ENCODE measurements at regions not wholly inside any gene's neighbourhood (a gene's known extent, or its start where the extent isn't known, plus 50 kb on each side); places are given as distances from the start of the nearest gene placed in this dataset.

DNA sequence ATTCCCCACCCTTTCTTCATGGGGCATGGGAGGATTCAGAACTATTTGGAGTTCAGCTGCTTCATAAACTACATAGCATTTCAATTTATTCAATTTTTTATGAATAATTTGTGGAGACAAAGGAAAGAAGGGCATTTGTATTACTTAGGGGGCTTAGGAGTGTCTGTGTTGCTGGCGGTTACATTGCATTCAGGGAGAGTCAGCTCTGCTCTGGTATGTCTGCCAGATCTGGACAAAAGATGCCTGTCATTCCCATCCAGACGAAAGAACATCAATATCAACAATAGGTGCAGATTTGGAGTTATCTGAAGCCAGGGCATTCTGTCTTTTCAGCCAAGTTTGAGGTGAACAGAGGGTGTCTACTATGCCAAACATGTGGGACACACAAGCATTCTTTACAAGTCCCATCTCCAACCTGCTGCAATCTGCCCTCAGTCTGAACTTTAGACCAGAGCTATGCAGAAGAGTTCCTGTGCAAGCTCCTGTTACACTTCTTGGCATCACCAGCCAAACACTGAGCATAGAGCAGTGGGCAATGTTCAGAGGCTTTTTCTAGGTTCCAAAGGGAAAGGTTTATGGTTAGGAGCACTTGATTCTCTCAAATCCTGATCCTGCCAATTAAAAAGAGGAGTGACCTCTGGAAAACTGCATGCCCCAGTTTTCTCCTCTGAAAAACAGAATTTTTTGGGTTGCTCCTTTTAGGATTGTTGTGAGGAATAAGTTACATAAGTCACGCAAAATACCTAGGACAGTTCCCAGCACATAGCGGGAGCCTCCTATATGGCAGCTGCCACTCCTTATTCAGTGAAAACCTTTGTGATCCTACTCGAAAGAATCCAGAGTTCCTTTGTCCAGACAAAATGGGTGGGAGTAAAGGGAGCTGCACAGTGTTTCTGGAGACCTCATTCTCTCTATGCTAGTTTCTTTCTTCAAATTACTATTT is 719.5 kb upstream of the SLIT2 start:
- Histone ChIP-seq H3K27ac (ENCODE audit: low read depth, low read length, severe bottlenecking) (no peak overlapping the region), H3K36me3 (ENCODE audit: control insufficient read depth, insufficient read depth, low read length) (no peaks in the 10 kb centered on the region), H3K9me3 (ENCODE audit: control insufficient read depth, low read length) (no peaks in the 10 kb centered on the region), H3K4me1 (ENCODE audit: control insufficient read depth, insufficient read depth, low read length, poor library complexity, severe bottlenecking) (no peaks in the 10 kb centered on the region), H3K4me3 (ENCODE audit: extremely low read depth, insufficient read depth, low read length, poor library complexity, severe bottlenecking) (no peak overlapping the region)
- 60 to 96% methylated on average over 1 to 3 of the region's 5 CpGs for WGBS, 2 experiments (ENCODE audit: insufficient coverage in 2 of 2)

DNA sequence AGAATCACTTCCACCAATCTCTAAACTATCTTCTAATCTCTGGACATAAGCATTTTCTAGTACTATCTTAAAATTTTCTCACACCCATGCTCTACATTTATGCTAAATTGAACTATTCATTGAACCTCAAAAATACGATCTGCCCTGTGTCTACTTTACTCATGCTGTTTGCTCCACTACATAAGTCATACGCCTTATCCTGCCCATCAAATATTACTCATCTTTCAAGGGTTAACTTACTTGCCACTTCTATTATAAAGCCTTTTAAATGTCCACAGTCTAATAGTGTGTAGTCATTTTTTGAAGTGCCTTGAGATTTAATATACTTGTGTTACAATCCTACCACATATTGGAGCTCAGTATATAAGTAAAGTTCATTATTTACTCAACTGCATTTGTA is 727.7 kb upstream of the SLIT2 start:
- no peak overlapping the region for H3K4me3 ChIP-seq (ENCODE audit: extremely low read depth, insufficient read depth, low read length, poor library complexity, severe bottlenecking)
- H3K4me1 ChIP-seq (ENCODE audit: control insufficient read depth, insufficient read depth, low read length, poor library complexity, severe bottlenecking), result no peaks in the 10 kb centered on the region
- WGBS, 2 experiments (ENCODE audit: insufficient coverage in 2 of 2), result 76 to 88% methylated on average over 1 to 2 of the region's 2 CpGs
- no peaks in the 10 kb centered on the region for H3K36me3 ChIP-seq (ENCODE audit: control insufficient read depth, insufficient read depth, low read length)
- no peak overlapping the region for H3K27ac ChIP-seq (ENCODE audit: low read depth, low read length, severe bottlenecking)
- H3K9me3 ChIP-seq (ENCODE audit: control insufficient read depth, low read length), result no peaks in the 10 kb centered on the region

DNA sequence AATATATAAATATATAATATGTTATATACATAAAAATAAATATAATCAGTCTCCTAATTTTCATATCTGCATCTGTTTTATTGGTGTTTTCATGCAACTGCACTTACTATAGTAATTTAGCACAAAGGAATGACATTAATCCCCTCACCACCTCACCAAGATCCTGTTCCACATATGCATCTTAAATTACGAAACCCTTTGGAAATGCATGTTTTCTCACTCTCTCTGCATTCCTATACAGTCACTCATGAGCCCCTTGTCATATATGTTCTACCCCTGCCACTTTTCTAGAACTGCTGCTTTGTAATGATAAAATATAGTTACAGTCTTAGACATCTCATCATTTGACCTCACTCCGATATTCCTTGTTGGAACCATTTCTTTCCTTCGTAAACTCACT is 728.7 kb upstream of the SLIT2 start:
- Histone ChIP-seq H3K9me3 (ENCODE audit: control insufficient read depth, low read length) (no peaks in the 10 kb centered on the region), H3K4me3 (ENCODE audit: extremely low read depth, insufficient read depth, low read length, poor library complexity, severe bottlenecking) (no peak overlapping the region), H3K27ac (ENCODE audit: low read depth, low read length, severe bottlenecking) (no peak overlapping the region), H3K36me3 (ENCODE audit: control insufficient read depth, insufficient read depth, low read length) (no peaks in the 10 kb centered on the region), H3K4me1 (ENCODE audit: control insufficient read depth, insufficient read depth, low read length, poor library complexity, severe bottlenecking) (no peaks in the 10 kb centered on the region)
- 96 to 100% methylated on average over 2 of the region's 3 CpGs for WGBS, 2 experiments (ENCODE audit: insufficient coverage in 2 of 2)

DNA sequence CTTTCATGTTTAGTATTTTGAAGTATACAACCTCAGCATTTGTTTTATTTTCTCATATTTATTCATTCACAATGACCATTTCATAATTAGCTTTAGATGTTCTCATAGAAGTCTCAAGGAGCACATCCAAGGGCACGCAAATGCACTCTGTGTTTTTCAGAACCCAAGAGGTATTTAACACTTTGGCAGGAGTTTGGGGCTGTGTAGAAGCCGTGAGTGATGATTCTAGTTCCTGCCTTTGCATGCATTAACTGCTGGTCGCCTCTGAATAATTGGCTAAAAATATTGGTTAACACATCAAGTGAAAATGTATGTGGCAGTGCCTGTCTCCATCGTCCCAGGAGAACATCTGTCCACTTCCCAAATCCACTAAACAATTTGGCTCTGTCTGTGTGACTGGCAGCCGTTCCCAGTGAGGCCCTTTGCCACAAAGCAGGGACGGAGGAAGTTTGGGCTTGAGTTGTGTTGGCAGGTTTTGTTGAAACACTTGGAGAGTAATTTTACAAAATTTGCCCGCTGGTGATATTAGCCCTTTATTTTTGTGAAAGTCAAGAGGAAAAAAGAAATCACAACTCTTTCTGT is 730.7 kb upstream of the SLIT2 start:
- Histone ChIP-seq H3K4me1 (ENCODE audit: control insufficient read depth, insufficient read depth, low read length, poor library complexity, severe bottlenecking) (no peaks in the 10 kb centered on the region), H3K4me3 (ENCODE audit: extremely low read depth, insufficient read depth, low read length, poor library complexity, severe bottlenecking) (no peak overlapping the region), H3K9me3 (ENCODE audit: control insufficient read depth, low read length) (no peaks in the 10 kb centered on the region), H3K36me3 (ENCODE audit: control insufficient read depth, insufficient read depth, low read length) (no peaks in the 10 kb centered on the region), H3K27ac (ENCODE audit: low read depth, low read length, severe bottlenecking) (no peak overlapping the region)
- 85% methylated on average over 5 of the region's 7 CpGs; no CpG with 5 or more reads in 1 of the 2 experiments for WGBS, 2 experiments (ENCODE audit: insufficient coverage in 2 of 2)

DNA sequence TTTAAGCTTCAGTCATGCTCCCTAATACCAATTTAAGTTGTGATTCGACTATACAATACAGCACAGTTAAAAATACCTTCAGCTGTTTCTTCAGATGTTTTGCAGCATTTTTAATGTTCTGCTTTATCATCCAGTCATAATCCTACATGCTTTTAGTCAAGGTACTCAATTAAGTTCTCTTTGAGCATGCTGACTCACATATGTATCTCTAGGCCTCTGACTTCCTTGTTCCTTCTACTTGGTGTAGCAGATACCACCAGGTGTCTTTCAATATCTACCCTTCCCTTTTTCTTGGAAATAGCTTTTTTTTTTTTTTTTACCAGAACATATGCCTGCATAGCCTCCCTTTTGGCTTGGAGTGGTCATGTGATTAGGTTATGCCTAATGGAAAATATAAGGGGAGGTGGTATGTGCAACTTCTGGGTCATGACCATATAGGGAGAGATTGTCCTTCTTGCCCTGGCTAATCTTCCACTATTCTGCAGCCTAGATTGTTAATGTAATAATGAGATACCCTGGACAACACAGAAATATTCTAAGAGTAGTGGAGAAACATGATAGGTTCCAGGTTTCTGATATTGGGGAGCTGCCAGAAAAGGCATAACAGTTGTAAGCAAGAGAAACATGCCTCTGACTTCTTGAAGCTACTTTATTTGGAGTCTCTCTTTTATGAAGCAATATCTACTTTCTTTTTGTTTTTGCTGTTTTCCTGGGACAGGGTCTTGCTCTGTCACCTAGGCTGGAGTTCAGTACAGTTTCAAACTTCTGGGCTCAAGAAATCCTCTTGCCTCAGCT is 737.2 kb upstream of the SLIT2 start:
- Histone ChIP-seq H3K4me3 (ENCODE audit: extremely low read depth, insufficient read depth, low read length, poor library complexity, severe bottlenecking) (no peak overlapping the region), H3K9me3 (ENCODE audit: control insufficient read depth, low read length) (no peaks in the 10 kb centered on the region), H3K4me1 (ENCODE audit: control insufficient read depth, insufficient read depth, low read length, poor library complexity, severe bottlenecking) (no peaks in the 10 kb centered on the region), H3K36me3 (ENCODE audit: control insufficient read depth, insufficient read depth, low read length) (no peaks in the 10 kb centered on the region), H3K27ac (ENCODE audit: low read depth, low read length, severe bottlenecking) (no peak overlapping the region)
- 89 to 92% methylated on average over 1 of the region's 1 CpG for WGBS, 2 experiments (ENCODE audit: insufficient coverage in 2 of 2)

DNA sequence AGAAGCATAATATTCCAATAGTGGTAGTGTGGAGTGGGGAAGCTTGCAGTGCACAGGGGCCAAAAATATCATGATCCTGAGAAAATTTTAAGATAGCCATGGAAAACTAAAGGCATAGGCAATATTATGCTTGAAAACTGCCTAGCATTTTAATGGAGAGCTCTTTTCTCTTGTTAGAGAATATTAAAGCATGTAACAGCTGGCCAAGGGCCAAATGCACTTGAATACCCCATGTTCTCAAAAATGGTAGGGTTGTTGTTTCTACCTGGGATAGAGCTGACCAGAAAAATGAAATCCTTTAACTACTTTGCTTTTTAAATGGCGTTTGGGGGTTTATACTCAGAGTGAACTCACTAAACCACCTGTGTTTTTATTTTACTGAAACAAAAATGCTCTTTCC is 739.6 kb upstream of the SLIT2 start:
- Histone ChIP-seq H3K27ac (ENCODE audit: low read depth, low read length, severe bottlenecking) (no peak overlapping the region), H3K36me3 (ENCODE audit: control insufficient read depth, insufficient read depth, low read length) (no peaks in the 10 kb centered on the region), H3K9me3 (ENCODE audit: control insufficient read depth, low read length) (no peaks in the 10 kb centered on the region), H3K4me3 (ENCODE audit: extremely low read depth, insufficient read depth, low read length, poor library complexity, severe bottlenecking) (no peak overlapping the region), H3K4me1 (ENCODE audit: control insufficient read depth, insufficient read depth, low read length, poor library complexity, severe bottlenecking) (no peaks in the 10 kb centered on the region)
- 100% methylated on average over 1 of the region's 1 CpG; no CpG with 5 or more reads in 1 of the 2 experiments for WGBS, 2 experiments (ENCODE audit: insufficient coverage in 2 of 2)

DNA sequence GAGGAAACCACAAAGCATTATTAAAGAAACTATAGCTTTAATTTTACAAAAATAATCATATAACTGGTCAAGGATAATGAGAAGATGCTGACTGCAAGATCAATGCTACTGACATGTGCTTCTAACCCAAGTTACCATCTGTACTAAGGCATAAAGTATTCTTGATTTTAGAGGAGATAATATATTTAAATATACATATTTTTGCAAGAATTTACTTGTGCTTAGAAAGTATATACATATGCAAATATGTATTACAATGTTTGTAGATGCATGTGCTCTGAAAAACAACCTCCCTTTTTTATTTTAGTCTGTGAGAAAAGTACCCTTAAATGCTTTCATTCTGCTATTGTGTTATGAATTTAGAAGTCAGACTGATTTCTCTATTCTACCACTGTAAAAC is 740.7 kb upstream of the SLIT2 start:
- no peak overlapping the region for H3K4me3 ChIP-seq (ENCODE audit: extremely low read depth, insufficient read depth, low read length, poor library complexity, severe bottlenecking)
- no peaks in the 10 kb centered on the region for H3K9me3 ChIP-seq (ENCODE audit: control insufficient read depth, low read length)
- H3K27ac ChIP-seq (ENCODE audit: low read depth, low read length, severe bottlenecking), result no peak overlapping the region
- H3K4me1 ChIP-seq (ENCODE audit: control insufficient read depth, insufficient read depth, low read length, poor library complexity, severe bottlenecking), result no peaks in the 10 kb centered on the region
- no peaks in the 10 kb centered on the region for H3K36me3 ChIP-seq (ENCODE audit: control insufficient read depth, insufficient read depth, low read length)

- Histone ChIP-seq H3K9me3 (ENCODE audit: control insufficient read depth, low read length) (no peaks in the 10 kb centered on the region), H3K4me3 (ENCODE audit: extremely low read depth, insufficient read depth, low read length, poor library complexity, severe bottlenecking) (no peak overlapping the region), H3K27ac (ENCODE audit: low read depth, low read length, severe bottlenecking) (no peak overlapping the region), H3K36me3 (ENCODE audit: control insufficient read depth, insufficient read depth, low read length) (no peaks in the 10 kb centered on the region), H3K4me1 (ENCODE audit: control insufficient read depth, insufficient read depth, low read length, poor library complexity, severe bottlenecking) (no peaks in the 10 kb centered on the region)
- 96 to 100% methylated on average over 3 of the region's 4 CpGs for WGBS, 2 experiments (ENCODE audit: insufficient coverage in 2 of 2)
These were observed 743.3 kb upstream of the SLIT2 start for GRCh38 chr4:19508442-19508841.

- Histone ChIP-seq H3K27ac (ENCODE audit: low read depth, low read length, severe bottlenecking) (no peak overlapping the region), H3K4me1 (ENCODE audit: control insufficient read depth, insufficient read depth, low read length, poor library complexity, severe bottlenecking) (no peaks in the 10 kb centered on the region), H3K36me3 (ENCODE audit: control insufficient read depth, insufficient read depth, low read length) (no peaks in the 10 kb centered on the region), H3K9me3 (ENCODE audit: control insufficient read depth, low read length) (no peaks in the 10 kb centered on the region), H3K4me3 (ENCODE audit: extremely low read depth, insufficient read depth, low read length, poor library complexity, severe bottlenecking) (no peak overlapping the region)
These were observed 754.0 kb upstream of the SLIT2 start for GRCh38 chr4:19497705-19498104.

GRCh38 chr4:19496756-19497155 is 754.9 kb upstream of the SLIT2 start:
- WGBS, 2 experiments (ENCODE audit: insufficient coverage in 2 of 2), result 83% methylated on average over 1 of the region's 2 CpGs; no CpG with 5 or more reads in 1 of the 2 experiments
- Histone ChIP-seq H3K9me3 (ENCODE audit: control insufficient read depth, low read length) (no peaks in the 10 kb centered on the region), H3K4me1 (ENCODE audit: control insufficient read depth, insufficient read depth, low read length, poor library complexity, severe bottlenecking) (no peaks in the 10 kb centered on the region)

More at GRCh38 chr4:19496756-19497155, 754.9 kb upstream of the SLIT2 start:
- no peak overlapping the region for H3K27ac ChIP-seq (ENCODE audit: low read depth, low read length, severe bottlenecking)
- no peaks in the 10 kb centered on the region for H3K36me3 ChIP-seq (ENCODE audit: control insufficient read depth, insufficient read depth, low read length)
- H3K4me3 ChIP-seq (ENCODE audit: extremely low read depth, insufficient read depth, low read length, poor library complexity, severe bottlenecking), result no peak overlapping the region
